ENCODE measurements at regions not wholly inside any gene's neighbourhood (a gene's known extent, or its start where the extent isn't known, plus 50 kb on each side); places are given as distances from the start of the nearest gene placed in this dataset.

DNA sequence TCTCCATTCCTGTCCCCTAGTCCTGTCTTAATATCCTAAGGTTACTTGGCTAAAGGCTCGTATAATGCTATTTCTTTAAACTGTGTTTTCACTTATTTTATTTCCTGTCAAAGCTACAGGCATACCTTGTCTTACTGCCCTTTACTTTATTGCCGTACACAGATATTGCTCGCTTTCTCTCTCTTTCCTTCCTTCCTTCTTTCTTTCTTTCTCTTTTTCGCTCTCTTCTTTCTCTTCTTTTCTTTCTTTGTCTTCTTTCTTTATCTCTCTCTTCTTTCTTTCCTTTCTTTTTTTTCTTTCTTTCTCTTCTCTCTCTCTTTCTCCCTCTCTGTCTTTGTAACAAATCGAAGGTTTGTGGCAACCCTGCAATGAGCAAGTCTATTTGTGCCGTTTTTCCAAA lies 123.9 kb upstream of the ARHGAP5 start:
- TF ChIP-seq, protein P1, sequence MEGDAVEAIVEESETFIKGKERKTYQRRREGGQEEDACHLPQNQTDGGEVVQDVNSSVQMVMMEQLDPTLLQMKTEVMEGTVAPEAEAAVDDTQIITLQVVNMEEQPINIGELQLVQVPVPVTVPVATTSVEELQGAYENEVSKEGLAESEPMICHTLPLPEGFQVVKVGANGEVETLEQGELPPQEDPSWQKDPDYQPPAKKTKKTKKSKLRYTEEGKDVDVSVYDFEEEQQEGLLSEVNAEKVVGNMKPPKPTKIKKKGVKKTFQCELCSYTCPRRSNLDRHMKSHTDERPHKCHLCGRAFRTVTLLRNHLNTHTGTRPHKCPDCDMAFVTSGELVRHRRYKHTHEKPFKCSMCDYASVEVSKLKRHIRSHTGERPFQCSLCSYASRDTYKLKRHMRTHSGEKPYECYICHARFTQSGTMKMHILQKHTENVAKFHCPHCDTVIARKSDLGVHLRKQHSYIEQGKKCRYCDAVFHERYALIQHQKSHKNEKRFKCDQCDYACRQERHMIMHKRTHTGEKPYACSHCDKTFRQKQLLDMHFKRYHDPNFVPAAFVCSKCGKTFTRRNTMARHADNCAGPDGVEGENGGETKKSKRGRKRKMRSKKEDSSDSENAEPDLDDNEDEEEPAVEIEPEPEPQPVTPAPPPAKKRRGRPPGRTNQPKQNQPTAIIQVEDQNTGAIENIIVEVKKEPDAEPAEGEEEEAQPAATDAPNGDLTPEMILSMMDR (IDR thresholded peaks at IDR 0.05) = no peak
- no peak for TF ChIP-seq POLR2A (IDR thresholded peaks at IDR 0.05)
